ENCODE measurements at regions not wholly inside any gene's neighbourhood (a gene's known extent, or its start where the extent isn't known, plus 50 kb on each side); places are given as distances from the start of the nearest gene placed in this dataset.

GRCh38 chr13:80058626-80059025 lies 282.3 kb downstream of the SPRY2 start:
- no peak for TF ChIP-seq CTCF (IDR thresholded peaks at IDR 0.05)
- no peak for TF ChIP-seq POLR2A (IDR thresholded peaks at IDR 0.05)

All from heart left ventricle (tissue), 13 donors.